Epithelial cell of proximal tubule (primary cell): ENCODE measurements at regions not wholly inside any gene's neighbourhood (a gene's known extent, or its start where the extent isn't known, plus 50 kb on each side); places are given as distances from the start of the nearest gene placed in this dataset.
A peak's percentile ranks its signal among the peaks of the same experiment; 100 is the strongest.

Experiments used
- DNase-seq: peaks from one replicate; pipeline ENCODE4 v3.0.0-alpha.2; 2011; ENCODE audit warnings: low read depth
- H3K4me3 ChIP-seq: 2 replicates; pipeline ENCODE4 v1.5.1; 2011; ENCODE audit warnings: low read depth, mild to moderate bottlenecking, low read length
- TF ChIP-seq, protein P1 (sequence below): conservative IDR thresholded peaks from 2 replicates; pipeline ENCODE4 v1.5.1; 2012; ENCODE audit warnings: low read depth, mild to moderate bottlenecking, low read length

DNA sequence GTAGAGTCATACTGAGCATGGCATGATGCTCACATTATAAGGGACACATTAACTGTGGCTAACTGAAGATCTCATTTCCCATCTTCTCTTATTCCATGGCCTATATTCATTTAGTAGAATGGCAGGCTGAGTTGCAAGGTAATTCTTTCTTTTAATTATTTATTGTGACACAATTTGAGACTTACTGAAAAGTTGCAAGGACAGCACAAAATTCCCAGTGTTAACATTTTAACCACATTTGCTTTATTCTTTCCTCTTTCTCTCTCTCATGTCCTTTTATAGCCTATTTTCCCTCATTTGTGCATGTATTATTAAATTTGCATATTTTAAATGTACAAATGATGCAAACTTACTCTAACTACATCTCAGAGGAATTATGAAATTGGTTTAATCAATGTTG is 366.1 kb upstream of the RPS23 start:
- TF ChIP-seq, protein P1, sequence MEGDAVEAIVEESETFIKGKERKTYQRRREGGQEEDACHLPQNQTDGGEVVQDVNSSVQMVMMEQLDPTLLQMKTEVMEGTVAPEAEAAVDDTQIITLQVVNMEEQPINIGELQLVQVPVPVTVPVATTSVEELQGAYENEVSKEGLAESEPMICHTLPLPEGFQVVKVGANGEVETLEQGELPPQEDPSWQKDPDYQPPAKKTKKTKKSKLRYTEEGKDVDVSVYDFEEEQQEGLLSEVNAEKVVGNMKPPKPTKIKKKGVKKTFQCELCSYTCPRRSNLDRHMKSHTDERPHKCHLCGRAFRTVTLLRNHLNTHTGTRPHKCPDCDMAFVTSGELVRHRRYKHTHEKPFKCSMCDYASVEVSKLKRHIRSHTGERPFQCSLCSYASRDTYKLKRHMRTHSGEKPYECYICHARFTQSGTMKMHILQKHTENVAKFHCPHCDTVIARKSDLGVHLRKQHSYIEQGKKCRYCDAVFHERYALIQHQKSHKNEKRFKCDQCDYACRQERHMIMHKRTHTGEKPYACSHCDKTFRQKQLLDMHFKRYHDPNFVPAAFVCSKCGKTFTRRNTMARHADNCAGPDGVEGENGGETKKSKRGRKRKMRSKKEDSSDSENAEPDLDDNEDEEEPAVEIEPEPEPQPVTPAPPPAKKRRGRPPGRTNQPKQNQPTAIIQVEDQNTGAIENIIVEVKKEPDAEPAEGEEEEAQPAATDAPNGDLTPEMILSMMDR: no peak
- no peak overlapping the region for H3K4me3 ChIP-seq
- no peak for DNase-seq

DNA sequence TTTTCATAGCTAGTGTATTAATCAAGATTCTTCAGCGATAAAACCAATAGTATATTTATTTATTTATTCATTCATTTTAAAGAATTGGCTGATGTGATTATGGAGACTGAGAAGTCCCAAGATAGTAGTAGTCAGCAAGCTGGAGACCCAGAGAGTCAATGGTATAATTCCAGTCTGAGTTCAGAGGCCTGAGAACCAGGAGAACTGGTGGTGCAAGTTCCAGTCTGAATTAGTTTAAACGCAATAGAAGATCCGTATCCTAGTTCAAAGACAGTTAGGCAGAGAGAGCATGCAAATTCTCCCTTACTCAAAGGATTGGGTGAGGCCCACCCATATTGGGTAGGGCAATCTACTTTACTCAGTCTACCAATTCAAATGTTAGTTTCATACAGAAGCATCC is 364.2 kb upstream of the RPS23 start:
- TF ChIP-seq, protein P1: no peak
- no peak for DNase-seq
- no peak overlapping the region for H3K4me3 ChIP-seq

DNA sequence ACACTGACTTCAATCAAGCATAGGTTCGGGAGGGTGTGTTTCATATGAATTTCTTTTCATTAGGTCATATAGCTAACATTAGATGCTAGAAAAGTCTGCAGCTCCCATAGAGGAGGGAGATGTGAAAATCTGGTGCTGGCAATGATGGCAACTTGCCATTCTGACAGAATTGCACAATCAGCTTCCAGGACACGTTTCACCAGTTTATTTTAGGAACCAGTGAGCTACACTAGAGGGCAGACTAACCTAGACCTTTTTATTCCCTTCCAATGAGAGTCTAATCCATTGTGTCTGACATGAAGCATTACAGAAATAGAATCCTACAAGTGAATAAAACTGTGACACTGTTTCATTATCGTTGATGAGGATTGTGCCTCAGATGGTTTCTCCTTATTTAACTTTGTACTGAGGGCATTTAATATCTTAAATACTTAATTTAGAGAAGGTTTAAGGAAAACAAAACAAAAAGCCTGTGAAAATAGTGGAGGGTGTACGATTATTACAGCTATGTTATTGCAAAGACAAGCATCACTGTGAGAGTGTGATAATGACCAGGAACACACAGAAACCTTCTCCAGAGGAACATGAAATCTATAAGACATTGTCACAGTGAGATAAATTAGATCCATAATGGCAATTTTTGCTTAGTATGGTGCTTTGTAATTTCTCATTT is 363.3 kb upstream of the RPS23 start:
- DNase-seq: peak; percentile 69
- TF ChIP-seq, protein P1: peak; percentile 79
- H3K4me3 ChIP-seq: no peak overlapping the region

DNA sequence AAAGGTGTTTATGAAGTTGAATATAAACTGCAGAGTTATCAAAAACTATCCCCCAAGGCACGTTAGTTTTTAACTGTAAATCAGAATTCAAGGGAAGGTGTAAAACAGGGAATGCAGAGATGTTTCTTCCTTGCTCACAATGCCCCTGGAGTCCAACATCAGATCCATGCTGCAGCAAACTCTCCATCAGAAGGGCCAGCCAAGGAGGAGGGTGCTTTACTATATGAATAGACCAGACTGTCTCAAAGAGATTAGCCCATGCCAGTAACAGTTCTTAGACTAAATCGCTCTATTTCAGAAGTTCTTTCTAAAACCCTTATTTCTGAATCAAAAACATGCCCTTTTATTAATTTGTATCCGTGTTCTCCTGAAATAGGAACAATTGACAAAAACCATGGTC is 362.8 kb upstream of the RPS23 start:
- DNase-seq: no peak
- TF ChIP-seq, protein P1: no peak
- H3K4me3 ChIP-seq: no peak overlapping the region

DNA sequence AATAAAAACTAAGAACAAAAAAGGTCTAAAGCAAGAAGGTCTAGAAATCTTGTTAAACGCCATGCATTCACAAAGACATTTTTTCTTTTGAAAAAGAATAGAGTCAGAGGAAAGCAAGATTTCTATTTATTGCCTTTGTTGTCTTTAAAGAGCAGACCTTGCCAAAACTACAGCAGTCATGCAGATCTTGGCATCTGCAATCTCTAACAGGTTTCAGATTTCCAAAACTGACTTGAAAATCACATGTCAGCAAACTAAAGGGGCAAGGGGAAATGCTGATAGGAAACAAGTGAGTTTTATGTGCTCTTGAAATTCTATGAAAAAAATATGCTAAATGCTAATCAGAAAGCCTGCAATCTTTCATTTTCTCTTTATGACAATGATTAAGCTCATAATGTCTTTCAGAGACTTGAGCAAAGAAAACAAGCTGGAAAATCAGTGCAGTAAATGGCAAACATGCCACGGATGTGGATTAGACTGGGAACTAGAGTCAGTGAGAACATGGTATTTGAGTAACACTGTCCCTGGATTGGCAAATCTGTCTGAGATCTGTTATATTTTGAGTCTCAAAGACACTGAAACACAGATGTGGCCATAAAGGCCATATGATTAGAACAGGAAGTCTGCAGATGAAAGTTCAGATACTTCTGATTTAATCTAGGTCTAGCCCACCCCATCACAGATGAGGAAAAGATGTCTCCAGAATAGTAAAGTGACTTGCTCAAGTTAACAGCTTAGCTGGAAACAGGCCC is 361.4 kb upstream of the RPS23 start:
- TF ChIP-seq, protein P1: no peak
- no peak for DNase-seq

DNA sequence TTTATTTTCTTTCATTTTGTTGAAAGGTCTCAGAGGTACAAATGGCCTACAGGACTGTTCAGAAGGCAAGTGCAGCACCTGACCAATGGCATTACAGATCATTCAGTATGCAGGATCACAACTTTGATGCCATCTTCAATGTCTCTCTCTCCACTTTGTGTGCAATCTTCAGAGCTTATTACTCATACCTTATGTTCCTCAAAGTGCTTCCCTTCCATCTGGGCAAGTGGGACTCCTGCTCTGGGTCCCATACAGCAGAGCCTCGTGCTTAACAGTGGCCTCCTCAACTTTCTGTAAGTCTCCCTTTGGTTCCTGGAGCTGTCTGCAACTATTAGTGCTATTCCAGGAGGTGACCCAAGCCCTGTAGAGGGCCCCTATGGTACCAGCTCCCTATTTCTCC is 358.4 kb upstream of the RPS23 start:
- no peak overlapping the region for H3K4me3 ChIP-seq
- DNase-seq: no peak
- TF ChIP-seq, protein P1: no peak

More for the DNA sequence above, 361.4 kb upstream of the RPS23 start:
- H3K4me3 ChIP-seq: no peak overlapping the region
